CD8-positive, alpha-beta memory T cell (primary cell): ENCODE measurements at regions not wholly inside any gene's neighbourhood (a gene's known extent, or its start where the extent isn't known, plus 50 kb on each side); places are given as distances from the start of the nearest gene placed in this dataset.
"Not testable (repeated sequence)": the region's sequence is repeated elsewhere in the genome, so short reads cannot be mapped to it uniquely, and the experiment has no call there.

Source experiments
- CTCF ChIA-PET: fragments of 350-600 bp; sonication (Branson Sonifier 250); formaldehyde crosslinking; loops from one replicate; lab custom pipeline; 2021; ENCODE audit warnings: antibody characterized with exemption; lab: Charles Lee
- POLR2A ChIA-PET: fragments of 350-600 bp; sonication (Branson Sonifier 250); formaldehyde crosslinking; loops from one replicate; lab custom pipeline; 2021; ENCODE audit warnings: antibody characterized with exemption; lab: Charles Lee
- DNase-seq, 5 donors: peaks; one replicate each; pipeline versions ENCODE4 v3.0.0 to v3.0.0-alpha.2; 2020 to 2022; ENCODE audit warnings: mixed read lengths in 1 of 5
- H3K27ac ChIP-seq: one replicate; pipeline ENCODE4 v1.7.0; 2013; ENCODE audit warnings: low read depth, mild to moderate bottlenecking, low read length, moderate library complexity
- H3K27me3 ChIP-seq: 2 replicates; pipeline ENCODE4 v1.7.0; 2013; ENCODE audit warnings: low read length, mild to moderate bottlenecking; ENCODE audit not compliant: insufficient read depth, poor library complexity, severe bottlenecking
- H3K36me3 ChIP-seq: 2 replicates; pipeline ENCODE4 v1.7.0; 2013; ENCODE audit warnings: mild to moderate bottlenecking, low read length, moderate library complexity; ENCODE audit not compliant: insufficient read depth
- H3K4me1 ChIP-seq: 2 replicates; pipeline ENCODE4 v1.7.0; 2013; ENCODE audit warnings: mild to moderate bottlenecking, low read length, moderate library complexity; ENCODE audit not compliant: insufficient read depth
- H3K4me3 ChIP-seq: 2 replicates; pipeline ENCODE4 v1.7.0; 2013; ENCODE audit warnings: mild to moderate bottlenecking, low read length
- H3K9me3 ChIP-seq: 2 replicates; pipeline ENCODE4 v1.7.0; 2013; ENCODE audit warnings: mild to moderate bottlenecking, low read length
- H3K27ac Mint-ChIP-seq, 8 donors: one replicate each; pipeline ENCODE4 v1.8.0; 2020 to 2021; ENCODE audit warnings: mixed read lengths in 8 of 8, mild to moderate bottlenecking in 6 of 8, inconsistent platforms in 3 of 8, moderate library complexity in 3 of 8
- H3K27me3 Mint-ChIP-seq, 2 donors: one replicate each; pipeline ENCODE4 v1.8.0; 2020 to 2021; ENCODE audit warnings: mixed read lengths in 2 of 2, mild to moderate bottlenecking in 1 of 2, moderate library complexity in 1 of 2
- H3K36me3 Mint-ChIP-seq, 3 donors: one replicate each; pipeline ENCODE4 v1.8.0; 2020 to 2021; ENCODE audit warnings: mixed read lengths in 3 of 3, inconsistent platforms in 1 of 3, mild to moderate bottlenecking in 1 of 3
- H3K4me1 Mint-ChIP-seq, 3 donors: one replicate each; pipeline ENCODE4 v1.8.0; 2020 to 2021; ENCODE audit warnings: mixed read lengths in 3 of 3, inconsistent platforms in 1 of 3, mild to moderate bottlenecking in 1 of 3
- H3K4me3 Mint-ChIP-seq, 7 donors: one replicate each; pipeline ENCODE4 v1.8.0; 2020 to 2021; ENCODE audit warnings: mixed read lengths in 7 of 7, mild to moderate bottlenecking in 6 of 7, moderate library complexity in 4 of 7, inconsistent platforms in 2 of 7
- H3K9me3 Mint-ChIP-seq, 5 donors: one replicate each; pipeline ENCODE4 v1.8.0; 2020 to 2022; ENCODE audit warnings: mixed read lengths in 5 of 5, mild to moderate bottlenecking in 3 of 5, moderate library complexity in 2 of 5, inconsistent platforms in 1 of 5

- H3K4me3 Mint-ChIP-seq = no peak overlapping the region
- peaks cover 1 to 29% (median 2%) of the 10 kb centered on the region in 5 donors for H3K9me3 Mint-ChIP-seq
- no peaks in the 10 kb centered on the region for H3K36me3 ChIP-seq
- peaks cover 0 to 1% of the 10 kb centered on the region in 2 donors for H3K27me3 Mint-ChIP-seq
- no peaks in the 10 kb centered on the region for H3K4me1 Mint-ChIP-seq
- POLR2A ChIA-PET = no interaction called here
- no peaks in the 10 kb centered on the region for H3K36me3 Mint-ChIP-seq
- H3K4me1 ChIP-seq = no peaks in the 10 kb centered on the region
- no peaks in the 10 kb centered on the region for H3K27me3 ChIP-seq
- H3K4me3 ChIP-seq = no peak overlapping the region
- no peak overlapping the region for H3K27ac ChIP-seq
- no peaks in the 10 kb centered on the region for H3K9me3 ChIP-seq
- CTCF ChIA-PET = no interaction called here
- DNase-seq = no peak
- no peak overlapping the region for H3K27ac Mint-ChIP-seq
Observed at GRCh38 chr3:35440826-35441225, 198.5 kb upstream of the ARPP21 start.

- Histone ChIP-seq H3K27ac (no peak overlapping the region), H3K4me1 (no peaks in the 10 kb centered on the region), H3K4me3 (no peak overlapping the region), H3K36me3 (no peaks in the 10 kb centered on the region), H3K9me3 (no peaks in the 10 kb centered on the region), H3K27me3 (no peaks in the 10 kb centered on the region)
- Mint-ChIP-seq H3K4me1 (no peaks in the 10 kb centered on the region), H3K36me3 (no peaks in the 10 kb centered on the region), H3K27ac (no peak overlapping the region), H3K27me3 (no peaks in the 10 kb centered on the region), H3K9me3 (peaks cover 0 to 28% (median 5%) of the 10 kb centered on the region in 5 donors), H3K4me3 (no peak overlapping the region)
- ChIA-PET CTCF (no interaction called here), POLR2A (no interaction called here)
- DNase-seq = no peak
Observed at GRCh38 chr3:35446896-35447295, 192.4 kb upstream of the ARPP21 start.

GRCh38 chr3:35448121-35448520, 191.2 kb upstream of the ARPP21 start:
- Histone ChIP-seq H3K36me3 (no peaks in the 10 kb centered on the region), H3K4me3 (no peak overlapping the region), H3K4me1 (no peaks in the 10 kb centered on the region), H3K9me3 (no peaks in the 10 kb centered on the region), H3K27me3 (no peaks in the 10 kb centered on the region), H3K27ac (no peak overlapping the region)
- H3K4me3 Mint-ChIP-seq = no peak overlapping the region
- DNase-seq = no peak
- peaks cover 0 to 24% (median 5%) of the 10 kb centered on the region in 5 donors for H3K9me3 Mint-ChIP-seq
- no peak overlapping the region for H3K27ac Mint-ChIP-seq
- ChIA-PET CTCF (no interaction called here), POLR2A (no interaction called here)
- H3K27me3 Mint-ChIP-seq = no peaks in the 10 kb centered on the region
- H3K4me1 Mint-ChIP-seq = no peaks in the 10 kb centered on the region
- H3K36me3 Mint-ChIP-seq = no peaks in the 10 kb centered on the region

- H3K9me3 ChIP-seq = no peaks in the 10 kb centered on the region
- CTCF ChIA-PET = no interaction called here
- no peak overlapping the region for H3K4me3 ChIP-seq
- H3K36me3 Mint-ChIP-seq = no peaks in the 10 kb centered on the region
- no peak overlapping the region for H3K27ac ChIP-seq
- peaks cover 0 to 18% (median 7%) of the 10 kb centered on the region in 5 donors for H3K9me3 Mint-ChIP-seq
- POLR2A ChIA-PET = no interaction called here
- no peak for DNase-seq
- H3K27ac Mint-ChIP-seq = no peak overlapping the region
- H3K27me3 Mint-ChIP-seq = no peaks in the 10 kb centered on the region
- no peaks in the 10 kb centered on the region for H3K36me3 ChIP-seq
- no peaks in the 10 kb centered on the region for H3K27me3 ChIP-seq
- H3K4me1 ChIP-seq = no peaks in the 10 kb centered on the region
- no peak overlapping the region for H3K4me3 Mint-ChIP-seq
- H3K4me1 Mint-ChIP-seq = no peaks in the 10 kb centered on the region
Observed at GRCh38 chr3:35448681-35449080, 190.6 kb upstream of the ARPP21 start.

- H3K36me3 ChIP-seq, CTCF ChIA-PET, H3K27me3 Mint-ChIP-seq, H3K27ac ChIP-seq, H3K4me1 Mint-ChIP-seq, H3K27me3 ChIP-seq, H3K4me1 ChIP-seq, H3K27ac Mint-ChIP-seq, H3K4me3 ChIP-seq, H3K36me3 Mint-ChIP-seq, POLR2A ChIA-PET, DNase-seq, H3K9me3 ChIP-seq, H3K4me3 Mint-ChIP-seq: not testable (repeated sequence)
- peaks cover 0 to 20% (median 14%) of the 10 kb centered on the region in 5 donors for H3K9me3 Mint-ChIP-seq
Observed at GRCh38 chr3:35454819-35455218, 184.5 kb upstream of the ARPP21 start.

GRCh38 chr3:35473956-35474355, 165.4 kb upstream of the ARPP21 start:
- no peaks in the 10 kb centered on the region for H3K27me3 ChIP-seq
- POLR2A ChIA-PET = no interaction called here
- H3K36me3 Mint-ChIP-seq = no peaks in the 10 kb centered on the region
- no peaks in the 10 kb centered on the region for H3K27me3 Mint-ChIP-seq
- H3K9me3 Mint-ChIP-seq = peaks cover 4 to 22% (median 6%) of the 10 kb centered on the region in 5 donors
- CTCF ChIA-PET = no interaction called here
- no peak overlapping the region for H3K4me3 ChIP-seq
- no peak for DNase-seq
- H3K27ac Mint-ChIP-seq = no peak overlapping the region
- H3K9me3 ChIP-seq = no peaks in the 10 kb centered on the region
- no peak overlapping the region for H3K27ac ChIP-seq
- H3K36me3 ChIP-seq = no peaks in the 10 kb centered on the region
- no peaks in the 10 kb centered on the region for H3K4me1 Mint-ChIP-seq
- no peak overlapping the region for H3K4me3 Mint-ChIP-seq
- no peaks in the 10 kb centered on the region for H3K4me1 ChIP-seq

GRCh38 chr3:35482566-35482965, 156.8 kb upstream of the ARPP21 start:
- H3K4me3 Mint-ChIP-seq, H3K9me3 ChIP-seq, H3K36me3 ChIP-seq, H3K4me1 ChIP-seq, H3K27ac Mint-ChIP-seq, H3K4me1 Mint-ChIP-seq, POLR2A ChIA-PET, H3K27me3 ChIP-seq, DNase-seq, H3K4me3 ChIP-seq, H3K36me3 Mint-ChIP-seq, CTCF ChIA-PET, H3K27me3 Mint-ChIP-seq, H3K27ac ChIP-seq: not testable (repeated sequence)
- peaks cover 0 to 18% (median 14%) of the 10 kb centered on the region in 5 donors for H3K9me3 Mint-ChIP-seq

GRCh38 chr3:35483131-35483530, 156.2 kb upstream of the ARPP21 start:
- H3K4me1 Mint-ChIP-seq = no peaks in the 10 kb centered on the region
- H3K27me3 Mint-ChIP-seq = no peaks in the 10 kb centered on the region
- H3K36me3 Mint-ChIP-seq = no peaks in the 10 kb centered on the region
- Histone ChIP-seq H3K4me3 (no peak overlapping the region), H3K27me3 (no peaks in the 10 kb centered on the region), H3K9me3 (no peaks in the 10 kb centered on the region), H3K36me3 (no peaks in the 10 kb centered on the region), H3K4me1 (no peaks in the 10 kb centered on the region), H3K27ac (no peak overlapping the region)
- ChIA-PET POLR2A (no interaction called here), CTCF (no interaction called here)
- peaks cover under 1 to 18% (median 14%) of the 10 kb centered on the region in 5 donors for H3K9me3 Mint-ChIP-seq
- no peak overlapping the region for H3K27ac Mint-ChIP-seq
- H3K4me3 Mint-ChIP-seq = no peak overlapping the region
- no peak for DNase-seq
